ENCODE measurements at regions not wholly inside any gene's neighbourhood (a gene's known extent, or its start where the extent isn't known, plus 50 kb on each side); places are given as distances from the start of the nearest gene placed in this dataset.
"Not testable (repeated sequence)": the region's sequence is repeated elsewhere in the genome, so short reads cannot be mapped to it uniquely, and the experiment has no call there.

DNA sequence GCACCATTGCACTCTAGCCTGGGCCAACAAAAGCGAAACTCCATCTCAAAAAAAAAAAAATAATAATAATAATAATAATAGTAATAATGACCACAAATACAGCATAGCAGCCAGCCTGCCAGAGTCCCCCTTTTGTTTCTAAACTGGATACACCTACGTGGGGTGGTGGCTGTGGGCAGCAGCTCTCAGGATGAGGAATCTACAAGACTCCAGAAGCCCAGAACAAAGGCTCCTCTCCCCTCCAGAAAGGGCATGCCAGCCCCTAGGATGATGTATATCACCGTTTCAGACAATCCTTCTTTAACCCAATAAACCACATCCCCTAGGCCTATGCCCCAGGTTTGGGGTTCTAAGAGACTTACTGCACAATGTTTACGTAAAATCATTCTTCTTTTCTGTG is 155.9 kb downstream of the QRSL1 start:
- no CpG with 5 or more reads among the region's 4 CpGs for WGBS (ENCODE audit: extremely low coverage, insufficient coverage, insufficient read length)
- H4K91ac ChIP-seq (ENCODE audit: low read depth, low read length): no peak overlapping the region
- peaks cover 13 to 23% of the 10 kb centered on the region in 2 experiments for H3K4me1 ChIP-seq (ENCODE audit: control insufficient read depth in 1 of 2, insufficient read depth in 2 of 2, low read length in 2 of 2)
- H3K9ac ChIP-seq (ENCODE audit: low read length): no peak overlapping the region
- H2AK5ac ChIP-seq (ENCODE audit: low read length): no peak overlapping the region
- H2AFZ ChIP-seq (ENCODE audit: insufficient read depth, low read length, poor library complexity): no peak overlapping the region
- no peak overlapping the region for H4K12ac ChIP-seq (ENCODE audit: low read depth, low read length)
- H3K18ac ChIP-seq (ENCODE audit: low read length): no peak overlapping the region
- no peak overlapping the region for H2BK120ac ChIP-seq (ENCODE audit: insufficient read depth, low read length, poor library complexity)
- H2BK12ac ChIP-seq (ENCODE audit: low read length): no peak overlapping the region
- no peak for DNase-seq
- peaks cover 0 to 3% of the 10 kb centered on the region in 2 experiments for H3K36me3 ChIP-seq (ENCODE audit: control insufficient read depth in 1 of 2, insufficient read depth in 2 of 2, low read length in 2 of 2)
- H3K23ac ChIP-seq (ENCODE audit: low read length): no peak overlapping the region
- H3K79me1 ChIP-seq (ENCODE audit: low read length): peaks cover 6% of the 10 kb centered on the region
- H3K9me3 ChIP-seq (ENCODE audit: insufficient read depth, low read depth, low read length): peaks cover 8% of the 10 kb centered on the region
- no peak overlapping the region for H3K14ac ChIP-seq (ENCODE audit: low read length)
- H3K4ac ChIP-seq (ENCODE audit: low read depth, low read length): no peak overlapping the region
- H3K4me3 ChIP-seq (ENCODE audit: low read depth, low read length): no peak overlapping the region
- no peak overlapping the region for H2BK5ac ChIP-seq (ENCODE audit: low read depth, low read length, poor library complexity)
- H4K8ac ChIP-seq (ENCODE audit: low read depth, low read length): no peak overlapping the region
- H3K4me2 ChIP-seq (ENCODE audit: low read length): no peak overlapping the region
- H3K27ac ChIP-seq (ENCODE audit: low read depth, low read length): no peak overlapping the region
- no peaks in the 10 kb centered on the region for H3K79me2 ChIP-seq (ENCODE audit: control insufficient read depth, insufficient read depth, low read length, poor library complexity)
- no peaks in the 10 kb centered on the region for H3K27me3 ChIP-seq (ENCODE audit: insufficient read depth, low read length)

DNA sequence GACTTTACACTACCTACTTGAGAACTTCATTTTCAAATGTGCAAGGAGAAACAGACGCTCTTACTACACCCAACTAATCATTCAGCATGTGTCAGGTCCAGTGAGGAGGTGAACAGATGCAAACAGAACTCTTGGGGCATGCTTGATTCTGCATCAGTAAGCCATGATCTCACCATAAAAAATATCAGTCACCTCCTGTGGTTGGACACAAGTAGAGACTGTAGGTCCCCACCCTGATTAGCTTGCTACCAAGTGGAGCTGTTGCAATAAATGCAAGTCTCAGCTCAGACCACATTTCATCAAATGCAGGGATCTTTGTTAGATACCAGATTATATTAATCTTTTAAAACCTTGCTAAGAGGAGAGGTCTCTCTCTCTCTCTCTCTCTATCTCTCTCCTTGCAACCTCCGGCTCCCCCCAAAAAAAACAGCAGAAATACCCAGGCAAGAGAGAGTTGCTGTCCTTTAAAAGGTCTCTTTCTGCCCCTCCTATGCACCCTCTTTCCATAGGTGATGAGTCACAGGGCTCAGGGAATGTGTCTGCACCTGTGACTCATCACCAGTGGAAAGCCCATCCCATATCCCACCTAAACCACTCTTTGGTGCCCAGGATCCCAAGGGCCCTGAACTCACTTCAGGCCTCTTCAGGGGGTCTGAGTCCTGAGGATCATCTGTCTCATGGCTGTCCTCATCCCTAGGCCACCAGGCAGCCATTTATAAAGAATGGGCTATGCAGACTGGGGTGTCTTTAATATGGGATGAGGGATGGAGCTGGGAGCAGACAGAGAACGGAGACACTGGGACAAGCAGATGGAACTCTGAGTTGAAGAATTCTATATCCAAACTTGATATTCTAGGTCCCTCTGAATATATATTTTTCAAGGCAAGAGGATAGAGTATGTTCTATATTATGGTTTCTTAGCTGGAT is 154.5 kb downstream of the QRSL1 start:
- no peak overlapping the region for H3K4ac ChIP-seq (ENCODE audit: low read depth, low read length)
- no peak overlapping the region for H4K8ac ChIP-seq (ENCODE audit: low read depth, low read length)
- no CpG with 5 or more reads among the region's 3 CpGs for WGBS (ENCODE audit: extremely low coverage, insufficient coverage, insufficient read length)
- H2BK120ac ChIP-seq (ENCODE audit: insufficient read depth, low read length, poor library complexity): no peak overlapping the region
- H3K4me2 ChIP-seq (ENCODE audit: low read length): no peak overlapping the region
- no peaks in the 10 kb centered on the region for H3K27me3 ChIP-seq (ENCODE audit: insufficient read depth, low read length)
- peaks cover 13 to 22% of the 10 kb centered on the region in 2 experiments for H3K4me1 ChIP-seq (ENCODE audit: control insufficient read depth in 1 of 2, insufficient read depth in 2 of 2, low read length in 2 of 2)
- no peak overlapping the region for H3K27ac ChIP-seq (ENCODE audit: low read depth, low read length)
- H3K18ac ChIP-seq (ENCODE audit: low read length): no peak overlapping the region
- H2BK12ac ChIP-seq (ENCODE audit: low read length): peak overlapping the region; percentile 12
- H3K36me3 ChIP-seq (ENCODE audit: control insufficient read depth in 1 of 2, insufficient read depth in 2 of 2, low read length in 2 of 2): peaks cover 0 to 3% of the 10 kb centered on the region in 2 experiments
- H2AK5ac ChIP-seq (ENCODE audit: low read length): no peak overlapping the region
- peaks cover 10% of the 10 kb centered on the region for H3K9me3 ChIP-seq (ENCODE audit: insufficient read depth, low read depth, low read length)
- DNase-seq: peak in 1 of 2 donors; percentile 28
- H4K12ac ChIP-seq (ENCODE audit: low read depth, low read length): no peak overlapping the region
- no peak overlapping the region for H4K91ac ChIP-seq (ENCODE audit: low read depth, low read length)
- no peak overlapping the region for H3K9ac ChIP-seq (ENCODE audit: low read length)
- no peaks in the 10 kb centered on the region for H3K79me2 ChIP-seq (ENCODE audit: control insufficient read depth, insufficient read depth, low read length, poor library complexity)
- H3K23ac ChIP-seq (ENCODE audit: low read length): no peak overlapping the region
- H2BK5ac ChIP-seq (ENCODE audit: low read depth, low read length, poor library complexity): no peak overlapping the region
- peaks cover 6% of the 10 kb centered on the region for H3K79me1 ChIP-seq (ENCODE audit: low read length)
- no peak overlapping the region for H3K14ac ChIP-seq (ENCODE audit: low read length)
- H2AFZ ChIP-seq (ENCODE audit: insufficient read depth, low read length, poor library complexity): no peak overlapping the region
- no peak overlapping the region for H3K4me3 ChIP-seq (ENCODE audit: low read depth, low read length)

DNA sequence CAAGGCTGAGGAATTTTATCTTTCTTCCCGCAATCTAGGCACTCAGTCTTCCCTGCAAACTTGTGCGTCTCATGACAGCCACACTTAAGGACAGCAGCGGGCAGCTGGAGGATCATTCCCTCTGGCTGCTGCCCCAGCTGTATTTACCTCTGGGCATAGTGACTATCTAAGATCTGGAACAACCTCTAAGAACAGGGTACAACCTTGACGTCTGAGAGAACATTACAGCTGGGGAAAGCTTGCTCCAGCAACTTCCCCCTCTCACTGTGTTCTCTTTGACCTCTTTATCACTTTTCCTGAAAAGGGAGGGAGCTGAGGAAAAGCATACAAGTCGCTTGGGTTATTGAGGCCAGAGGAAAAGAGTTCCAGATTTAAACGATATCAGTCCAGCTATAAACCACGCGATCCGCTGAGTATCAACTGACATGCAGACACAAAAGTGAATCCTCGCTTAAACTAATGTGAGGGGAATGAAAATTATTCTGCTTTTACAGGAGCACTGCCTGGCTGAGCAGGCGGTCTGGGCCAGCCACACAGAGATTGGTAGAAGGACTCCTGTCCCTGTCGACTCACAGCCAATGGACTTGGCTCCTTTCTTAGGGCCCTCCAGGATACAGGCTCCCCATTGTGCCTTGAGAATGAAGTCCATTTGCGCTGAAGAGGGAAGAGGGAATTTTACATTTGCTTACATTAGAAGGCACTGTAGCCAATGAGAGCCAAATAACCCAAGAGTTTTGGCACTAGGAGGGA is 153.3 kb downstream of the QRSL1 start:
- peak overlapping the region; percentile 84 for H3K14ac ChIP-seq (ENCODE audit: low read length)
- peak overlapping the region; percentile 71 for H2BK120ac ChIP-seq (ENCODE audit: insufficient read depth, low read length, poor library complexity)
- no peak overlapping the region for H3K4me3 ChIP-seq (ENCODE audit: low read depth, low read length)
- H2AFZ ChIP-seq (ENCODE audit: insufficient read depth, low read length, poor library complexity): peak overlapping the region; percentile 59
- peak overlapping the region; percentile 30 for H4K8ac ChIP-seq (ENCODE audit: low read depth, low read length)
- no peaks in the 10 kb centered on the region for H3K27me3 ChIP-seq (ENCODE audit: insufficient read depth, low read length)
- H4K91ac ChIP-seq (ENCODE audit: low read depth, low read length): peak overlapping the region; percentile 63
- peaks cover 13 to 17% of the 10 kb centered on the region in 2 experiments for H3K4me1 ChIP-seq (ENCODE audit: control insufficient read depth in 1 of 2, insufficient read depth in 2 of 2, low read length in 2 of 2)
- H3K23ac ChIP-seq (ENCODE audit: low read length): no peak overlapping the region
- H3K36me3 ChIP-seq (ENCODE audit: control insufficient read depth in 1 of 2, insufficient read depth in 2 of 2, low read length in 2 of 2): peaks cover 0 to 3% of the 10 kb centered on the region in 2 experiments
- no peaks in the 10 kb centered on the region for H3K79me2 ChIP-seq (ENCODE audit: control insufficient read depth, insufficient read depth, low read length, poor library complexity)
- no peak overlapping the region for H4K12ac ChIP-seq (ENCODE audit: low read depth, low read length)
- H3K9me3 ChIP-seq (ENCODE audit: insufficient read depth, low read depth, low read length): peaks cover 10% of the 10 kb centered on the region
- peaks cover 6% of the 10 kb centered on the region for H3K79me1 ChIP-seq (ENCODE audit: low read length)
- DNase-seq: peak; percentile 94 to 97
- H3K9ac ChIP-seq (ENCODE audit: low read length): no peak overlapping the region
- H2AK5ac ChIP-seq (ENCODE audit: low read length): no peak overlapping the region
- peak overlapping the region; percentile 58 for H3K27ac ChIP-seq (ENCODE audit: low read depth, low read length)
- peak overlapping the region; percentile 63 for H3K18ac ChIP-seq (ENCODE audit: low read length)
- no CpG with 5 or more reads among the region's 13 CpGs for WGBS (ENCODE audit: extremely low coverage, insufficient coverage, insufficient read length)
- H2BK12ac ChIP-seq (ENCODE audit: low read length): peak overlapping the region; percentile 46
- H3K4ac ChIP-seq (ENCODE audit: low read depth, low read length): peak overlapping the region; percentile 9
- H2BK5ac ChIP-seq (ENCODE audit: low read depth, low read length, poor library complexity): peak overlapping the region; percentile 45
- no peak overlapping the region for H3K4me2 ChIP-seq (ENCODE audit: low read length)

DNA sequence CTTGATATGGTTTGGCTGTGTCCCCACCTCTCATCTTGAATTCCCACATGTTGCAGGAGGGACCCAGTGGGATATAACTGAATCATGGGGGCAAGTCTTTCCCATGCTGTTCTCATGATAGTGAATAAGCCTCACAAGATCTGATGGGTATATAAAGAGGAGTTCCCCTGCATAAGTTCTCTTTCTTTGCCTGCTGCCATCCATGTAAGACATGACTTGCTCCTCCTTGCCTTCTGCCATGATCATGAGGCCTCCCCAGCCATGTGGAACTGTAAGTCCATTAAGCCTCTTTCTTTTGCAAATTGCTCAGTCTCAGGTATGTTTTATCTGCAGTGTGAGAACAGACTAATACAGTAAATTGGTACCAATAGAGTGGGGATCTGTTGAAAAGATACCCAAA is 150.2 kb downstream of the QRSL1 start:
- H2AFZ ChIP-seq (ENCODE audit: insufficient read depth, low read length, poor library complexity); H4K12ac ChIP-seq (ENCODE audit: low read depth, low read length); H3K4ac ChIP-seq (ENCODE audit: low read depth, low read length); H3K79me2 ChIP-seq (ENCODE audit: control insufficient read depth, insufficient read depth, low read length, poor library complexity); H3K27me3 ChIP-seq (ENCODE audit: insufficient read depth, low read length); H3K23ac ChIP-seq (ENCODE audit: low read length); H2BK120ac ChIP-seq (ENCODE audit: insufficient read depth, low read length, poor library complexity); H3K4me3 ChIP-seq (ENCODE audit: low read depth, low read length); H3K4me2 ChIP-seq (ENCODE audit: low read length); H4K8ac ChIP-seq (ENCODE audit: low read depth, low read length); H3K9ac ChIP-seq (ENCODE audit: low read length); H3K9me3 ChIP-seq (ENCODE audit: insufficient read depth, low read depth, low read length); H3K36me3 ChIP-seq (ENCODE audit: control insufficient read depth in 1 of 2, insufficient read depth in 2 of 2, low read length in 2 of 2); H3K14ac ChIP-seq (ENCODE audit: low read length); H3K79me1 ChIP-seq (ENCODE audit: low read length); H4K91ac ChIP-seq (ENCODE audit: low read depth, low read length); H3K18ac ChIP-seq (ENCODE audit: low read length); H3K27ac ChIP-seq (ENCODE audit: low read depth, low read length); H2AK5ac ChIP-seq (ENCODE audit: low read length); DNase-seq; H2BK12ac ChIP-seq (ENCODE audit: low read length); H2BK5ac ChIP-seq (ENCODE audit: low read depth, low read length, poor library complexity): not testable (repeated sequence)
- H3K4me1 ChIP-seq (ENCODE audit: control insufficient read depth in 1 of 2, insufficient read depth in 2 of 2, low read length in 2 of 2): peaks cover 13 to 18% of the 10 kb centered on the region in 2 experiments
